Left lung (tissue), 4 donors: ENCODE measurements at regions not wholly inside any gene's neighbourhood (a gene's known extent, or its start where the extent isn't known, plus 50 kb on each side); places are given as distances from the start of the nearest gene placed in this dataset.
"Not testable (repeated sequence)": the region's sequence is repeated elsewhere in the genome, so short reads cannot be mapped to it uniquely, and the experiment has no call there.

Source experiments
- ATAC-seq: fragments of 200-7000 bp; cut with Tn5 transposase; one replicate; pipeline ENCODE4 v1.9.1; 2020; ENCODE audit warnings: moderate library complexity
- DNase-seq, 4 donors: peaks; one replicate each; pipeline ENCODE4 v3.0.0-alpha.2; 2013 to 2020
- H3K27ac ChIP-seq, 2 donors: fragments of 200-600 bp; sonication (generic) in 1 of 2; one replicate each; pipeline versions ENCODE4 v1.5.0 to v1.8.0; 2020 to 2021
- H3K27me3 ChIP-seq, 2 donors: fragments of 200-600 bp; sonication (generic) in 1 of 2; one replicate each; pipeline versions ENCODE4 v1.5.0 to v1.8.0; 2020 to 2021
- H3K36me3 ChIP-seq, 2 donors: fragments of 200-600 bp; sonication (generic) in 1 of 2; one replicate each; pipeline versions ENCODE4 v1.5.0 to v1.8.0; 2020 to 2021
- H3K4me1 ChIP-seq, 2 donors: fragments of 200-600 bp; one replicate each; pipeline ENCODE4 v1.8.0; 2021
- H3K4me3 ChIP-seq, 2 donors: fragments of 200-600 bp; sonication (generic) in 1 of 2; one replicate each; pipeline versions ENCODE4 v1.5.0 to v1.8.0; 2020 to 2021; ENCODE audit warnings: mild to moderate bottlenecking in 1 of 2
- H3K9me3 ChIP-seq, 2 donors: fragments of 200-600 bp; sonication (generic) in 1 of 2; one replicate each; pipeline versions ENCODE4 v1.5.0 to v1.8.0; 2020 to 2021
- CTCF ChIP-seq, 2 donors: fragments of 200-600 bp; sonication (generic) in 1 of 2; IDR thresholded peaks; one replicate each; pipeline versions ENCODE4 v1.5.0 to v1.8.0; 2021; ENCODE audit warnings: antibody characterized with exemption in 2 of 2
- intact Hi-C, 2 donors: fragments of 100-400 bp; cut with DNase I; formaldehyde crosslinking; loops; one replicate each; pipeline versions ENCODE4 v1.11.2 to v1.14.2; 2022
- donor health status: DM: no; HTN: yes; CAD: no.
- donor health status: DM: no; HTN: no; CAD: no.

GRCh38 chr10:38969553-38969952 is 875.4 kb downstream of the ZNF37A start:
- not testable (repeated sequence) for ATAC-seq, H3K27me3 ChIP-seq

GRCh38 chr10:38979535-38979934 is 885.4 kb downstream of the ZNF37A start:
- no peaks in the 10 kb centered on the region for H3K4me1 ChIP-seq
- ATAC-seq (no peak), DNase-seq (peak in 1 of 4 donors; percentile 55)
- intact Hi-C loops: no loop called here
- no peak for TF ChIP-seq CTCF (IDR thresholded peaks at IDR 0.05)
- H3K9me3 ChIP-seq: peaks cover 0 to 35% of the 10 kb centered on the region in 2 donors
- no peaks in the 10 kb centered on the region for H3K27me3 ChIP-seq
- H3K4me3 ChIP-seq: no peak overlapping the region
- H3K36me3 ChIP-seq: no peaks in the 10 kb centered on the region
- no peak overlapping the region for H3K27ac ChIP-seq

More at GRCh38 chr10:38969553-38969952, 875.4 kb downstream of the ZNF37A start:
- H3K27ac ChIP-seq, H3K36me3 ChIP-seq, H3K4me3 ChIP-seq, H3K4me1 ChIP-seq, intact Hi-C loops: not testable (repeated sequence)
- DNase-seq: peak in 1 of 4 donors; percentile 61
- H3K9me3 ChIP-seq: peaks cover 0 to 13% of the 10 kb centered on the region in 2 donors
